Peyer's patch (tissue), 4 donors: ENCODE measurements at regions not wholly inside any gene's neighbourhood (a gene's known extent, or its start where the extent isn't known, plus 50 kb on each side); places are given as distances from the start of the nearest gene placed in this dataset.

Experiments
- CTCF ChIP-seq, 6 experiments: fragments of 450-650 bp in 4 of 6; fragments of 200-600 bp in 2 of 6; sonication (generic) in 1 of 6; IDR thresholded peaks; one replicate each; pipeline ENCODE4 v1.5.1; 2017 to 2019; ENCODE audit warnings: antibody characterized with exemption in 6 of 6, mild to moderate bottlenecking in 3 of 6, moderate library complexity in 1 of 6
- POLR2A ChIP-seq, 2 donors: fragments of 450-650 bp; IDR thresholded peaks; one replicate each; pipeline ENCODE4 v1.5.1; 2017; ENCODE audit warnings: antibody characterized with exemption in 2 of 2, mild to moderate bottlenecking in 2 of 2, moderate library complexity in 2 of 2

DNA sequence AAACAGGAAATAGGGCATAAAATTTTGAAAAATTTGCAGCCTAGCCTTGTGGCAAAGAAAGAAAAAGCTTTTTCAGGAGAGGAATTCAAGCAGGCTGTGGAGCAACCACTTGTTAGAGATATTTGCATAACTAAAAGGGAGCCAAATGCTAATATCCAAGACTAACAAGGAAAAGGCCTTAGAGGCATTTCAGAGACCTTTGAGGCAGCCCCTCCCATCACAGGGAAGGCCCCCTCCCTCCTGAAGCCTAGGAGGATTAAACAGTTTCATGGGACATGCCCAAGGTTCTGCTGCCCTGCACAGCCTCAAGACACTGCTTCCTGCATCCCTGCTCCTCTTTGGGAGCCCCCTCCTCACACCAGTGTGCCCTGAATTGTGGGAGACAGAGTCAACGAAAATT, 275.4 kb upstream of the SFRP2 start:
- TF ChIP-seq CTCF (IDR thresholded peaks at IDR 0.05) (no peak), POLR2A (IDR thresholded peaks at IDR 0.05) (no peak)
